Iris pigment epithelial cell (primary cell): ENCODE measurements at regions not wholly inside any gene's neighbourhood (a gene's known extent, or its start where the extent isn't known, plus 50 kb on each side); places are given as distances from the start of the nearest gene placed in this dataset.
A peak's percentile ranks its signal among the peaks of the same experiment; 100 is the strongest.
"Not testable (repeated sequence)": the region's sequence is repeated elsewhere in the genome, so short reads cannot be mapped to it uniquely, and the experiment has no call there.

Experiments
- DNase-seq: peaks from one replicate; pipeline ENCODE4 v3.0.0-alpha.2; 2011; ENCODE audit warnings: low read depth

DNA sequence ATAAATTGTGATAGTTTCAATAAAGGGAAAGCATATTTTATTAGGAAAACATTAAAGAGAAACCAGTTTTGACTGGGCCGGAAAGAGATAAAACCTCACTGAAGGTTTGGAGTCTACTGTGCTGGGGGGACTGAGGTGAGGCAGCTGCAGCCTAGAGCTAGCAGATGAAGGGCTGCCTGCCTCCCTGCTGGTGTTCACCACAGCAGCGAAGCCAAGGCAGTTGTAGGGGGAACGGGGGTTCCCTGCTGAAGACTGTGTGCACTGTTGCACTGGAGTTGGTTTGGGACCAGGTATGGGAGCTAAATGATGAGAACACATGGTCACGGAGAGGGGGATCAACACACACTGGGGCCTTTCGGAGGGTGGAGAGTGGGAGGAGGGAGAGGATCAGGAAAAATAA, 546.5 kb upstream of the SMIM31 start:
- DNase-seq, result no peak

DNA sequence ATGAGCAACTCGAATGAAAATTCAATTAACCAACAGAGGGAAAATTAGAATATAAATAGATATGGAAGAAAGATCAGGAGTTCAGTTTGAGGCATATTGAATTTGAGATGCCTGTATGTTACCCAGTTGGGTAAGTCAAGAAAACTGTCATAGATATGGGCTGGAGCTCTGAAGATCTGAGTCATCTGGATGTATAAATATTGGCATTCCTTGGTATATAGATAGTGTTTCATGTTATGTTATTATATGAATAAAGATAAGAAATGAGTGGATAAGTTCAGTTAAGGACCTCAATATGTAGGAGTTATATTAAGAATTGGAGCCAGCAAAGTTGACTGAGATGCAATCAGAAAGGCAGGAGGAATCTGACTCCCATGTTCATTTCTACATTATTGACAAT, 543.6 kb upstream of the SMIM31 start:
- DNase-seq, result peak; percentile 31

DNA sequence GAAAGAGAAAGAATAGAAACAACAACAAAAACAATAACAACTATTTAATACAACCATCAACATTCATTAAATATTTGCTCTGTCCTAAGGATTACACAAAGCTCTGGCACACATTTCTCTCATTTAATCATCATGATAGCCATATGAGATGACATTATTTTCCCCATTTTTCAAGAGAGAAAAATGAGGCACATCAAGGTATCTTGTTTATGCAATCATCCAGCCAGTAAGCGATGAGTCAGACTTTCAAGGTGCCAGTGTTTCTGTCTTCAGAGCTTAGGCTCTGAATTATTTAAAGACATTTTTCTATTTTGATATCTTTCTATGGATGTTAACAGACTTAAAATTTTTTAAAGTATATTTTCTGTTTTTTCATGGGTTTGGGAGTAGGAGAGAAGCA, 541.8 kb upstream of the SMIM31 start:
- peak; percentile 64 for DNase-seq

DNA sequence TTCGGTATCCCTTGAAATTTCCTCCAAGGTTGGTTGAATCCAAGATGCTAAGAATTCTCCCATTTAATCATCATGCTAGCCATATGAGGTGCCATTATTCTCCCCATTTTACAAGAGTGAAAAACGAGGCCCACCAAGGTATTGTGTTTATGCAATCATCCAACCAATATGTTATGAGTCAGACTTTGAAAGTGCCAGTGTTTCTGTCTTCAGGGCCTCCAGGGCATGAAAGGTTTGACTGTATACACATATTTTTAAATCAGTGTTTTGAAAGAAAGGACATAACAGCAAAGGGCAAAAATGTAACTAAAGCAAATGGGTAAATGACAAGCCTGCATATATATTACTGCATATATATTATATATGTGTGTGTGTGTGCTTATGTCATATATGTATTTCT, 541.2 kb upstream of the SMIM31 start:
- no peak for DNase-seq

DNA sequence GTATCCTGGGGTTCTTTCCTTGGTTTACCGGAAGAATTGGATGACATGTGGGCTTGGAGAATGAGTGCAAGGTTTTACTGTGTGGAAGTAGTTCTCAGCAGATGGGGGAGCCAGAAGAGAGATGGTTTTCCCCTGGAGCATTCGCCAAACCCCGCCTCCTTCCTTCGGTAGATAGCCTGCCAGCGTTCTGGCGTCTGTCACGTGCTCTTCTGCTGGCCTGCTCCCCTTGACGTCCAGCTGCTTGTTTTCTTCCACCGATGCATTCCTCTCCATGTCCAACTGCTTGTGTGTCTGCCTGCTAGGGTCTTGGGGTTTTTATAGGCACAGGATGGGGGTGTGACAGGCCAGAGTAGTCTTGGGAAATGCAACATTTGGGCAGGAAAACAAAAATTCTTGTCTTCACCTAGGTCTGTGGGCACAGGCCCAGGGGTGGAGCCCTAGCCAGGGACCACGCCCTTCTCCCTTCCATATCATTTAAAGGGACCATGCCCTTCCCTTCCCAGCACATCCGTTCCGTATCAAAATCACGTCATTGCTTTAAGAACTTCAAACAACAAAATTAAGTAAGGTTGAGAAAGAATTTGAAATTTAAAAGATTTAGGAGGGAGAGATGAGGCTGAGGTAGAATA, 538.7 kb upstream of the SMIM31 start:
- DNase-seq, result no peak

DNA sequence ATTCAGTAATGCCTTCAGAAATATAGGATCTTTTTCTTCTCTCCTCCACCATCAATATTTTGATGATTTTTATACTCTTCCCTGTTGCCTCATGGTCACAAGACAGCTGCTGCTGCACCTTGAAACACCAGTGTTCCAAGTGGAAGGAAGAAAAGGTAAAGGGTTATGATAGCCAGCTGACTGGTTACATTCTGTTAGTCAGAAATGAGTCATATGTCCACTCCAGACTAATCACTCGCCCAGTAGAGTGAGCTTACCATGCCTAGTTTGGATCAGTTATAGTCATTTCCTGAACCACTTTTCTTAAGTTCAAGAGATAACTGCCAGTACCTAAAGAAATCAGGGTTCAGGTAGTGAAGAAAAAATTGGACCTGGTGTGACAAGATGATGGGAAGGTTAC, 532.3 kb upstream of the SMIM31 start:
- peak; percentile 20 for DNase-seq

DNA sequence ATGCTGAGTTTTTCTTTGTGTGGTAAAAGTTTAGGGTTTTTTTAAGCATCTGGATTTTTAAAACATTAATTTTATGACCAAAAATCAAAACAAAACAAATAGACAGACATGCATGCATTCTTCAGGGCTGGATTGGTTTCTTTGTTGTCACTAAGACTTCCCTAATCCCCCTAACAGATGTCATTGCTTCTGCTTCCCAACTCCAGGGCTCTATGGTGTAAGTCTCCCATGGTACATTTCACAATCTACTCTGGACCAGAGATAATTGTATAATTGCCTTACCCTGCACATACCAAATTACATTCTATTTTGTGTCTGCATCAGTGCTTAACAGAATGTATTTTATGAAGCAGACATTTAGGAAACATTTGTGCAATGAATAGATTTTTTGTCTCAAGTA, 529.1 kb upstream of the SMIM31 start:
- no peak for DNase-seq

DNA sequence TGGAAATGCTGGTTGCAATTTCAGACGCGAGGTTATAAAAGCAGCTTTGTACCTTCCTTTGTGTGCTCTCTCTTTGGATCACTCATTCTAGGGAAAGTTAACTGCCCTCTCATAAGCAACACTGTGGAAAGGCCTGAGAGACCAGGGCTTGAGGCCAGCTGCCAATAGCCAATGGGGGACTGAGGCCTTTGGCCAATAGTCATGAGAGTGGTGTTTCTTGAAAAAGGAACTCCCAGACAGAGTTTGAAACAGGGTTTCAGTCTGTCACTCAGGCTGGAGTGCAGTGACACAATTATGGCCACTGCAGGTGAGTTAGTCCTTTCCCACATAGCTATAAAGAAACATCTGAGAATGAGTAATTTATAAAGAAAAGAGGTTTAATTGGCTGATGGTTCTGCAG, 524.7 kb upstream of the SMIM31 start:
- no peak for DNase-seq

DNA sequence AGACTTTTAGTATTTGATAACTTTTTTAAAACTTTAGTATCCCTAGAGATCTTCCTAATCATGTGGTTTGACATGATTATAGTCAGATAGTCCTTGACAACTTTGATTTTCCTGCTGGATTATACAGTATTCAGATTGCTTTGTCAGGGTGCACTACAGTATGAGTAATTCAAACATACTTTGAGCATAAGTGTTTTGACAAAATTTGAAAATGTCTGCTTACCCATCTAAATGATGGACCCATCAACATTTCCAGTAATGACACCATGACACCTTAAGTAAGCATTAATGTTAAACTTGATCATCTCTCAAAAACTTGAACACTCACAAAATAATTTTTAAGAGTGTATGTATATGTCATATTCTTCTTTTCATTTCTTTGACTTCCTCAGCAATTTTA, 514.5 kb upstream of the SMIM31 start:
- DNase-seq, result peak; percentile 11

DNA sequence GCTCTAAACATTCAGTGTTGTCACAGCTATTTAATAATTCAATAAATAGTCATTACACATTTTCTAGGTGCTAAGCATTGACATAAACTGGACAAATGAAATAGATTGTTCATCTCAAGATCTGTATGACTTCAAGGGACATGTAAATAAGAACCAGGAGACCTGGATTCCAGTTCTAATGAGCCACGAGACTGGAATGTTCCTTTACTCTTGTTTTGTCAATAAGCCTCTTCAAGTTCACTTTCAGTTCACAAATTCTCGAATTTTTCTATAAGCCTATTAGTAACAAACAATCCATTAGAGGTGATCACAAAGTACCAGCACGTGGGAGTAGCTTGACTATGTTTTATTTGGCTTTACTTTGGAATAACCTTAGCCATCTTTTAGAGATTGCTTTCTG, 514.0 kb upstream of the SMIM31 start:
- DNase-seq, result peak; percentile 77

DNA sequence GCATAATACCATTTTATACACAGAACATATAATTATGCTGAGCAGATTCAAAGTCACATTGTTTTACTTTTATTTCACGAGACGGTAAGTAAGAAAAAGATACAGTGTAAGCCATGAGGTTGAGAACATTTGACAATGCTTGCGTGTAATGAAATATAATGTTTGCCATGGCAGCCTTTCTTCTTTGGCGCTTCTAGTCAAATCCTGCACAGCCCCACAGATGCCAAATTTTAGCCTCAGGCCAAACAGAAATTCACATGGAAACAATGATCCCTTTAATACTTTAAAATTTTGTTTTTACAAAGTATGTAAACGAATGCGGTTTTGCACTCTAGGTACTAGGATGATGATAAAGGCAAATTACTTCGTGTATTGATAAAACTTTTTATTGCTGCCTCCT, 502.7 kb upstream of the SMIM31 start:
- no peak for DNase-seq

DNA sequence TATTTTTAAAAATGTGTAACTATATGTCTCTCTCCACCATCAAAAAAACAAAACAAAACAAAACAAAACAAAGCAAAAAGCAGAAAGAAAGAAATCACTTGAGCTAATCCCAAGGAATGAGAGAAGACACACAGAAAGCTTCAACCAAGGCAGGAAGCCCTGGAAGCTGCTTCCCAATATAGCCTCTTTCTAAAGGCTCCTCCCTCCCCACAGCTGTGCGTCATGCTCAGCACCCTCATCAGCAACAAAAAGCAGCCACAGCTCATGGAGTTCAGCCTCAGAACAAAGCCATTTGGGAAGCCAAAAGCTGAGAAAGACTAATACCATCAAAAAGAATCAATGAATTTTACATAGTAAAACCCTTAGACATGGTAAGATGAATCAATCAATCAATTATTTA, 501.6 kb upstream of the SMIM31 start:
- peak; percentile 15 for DNase-seq

DNA sequence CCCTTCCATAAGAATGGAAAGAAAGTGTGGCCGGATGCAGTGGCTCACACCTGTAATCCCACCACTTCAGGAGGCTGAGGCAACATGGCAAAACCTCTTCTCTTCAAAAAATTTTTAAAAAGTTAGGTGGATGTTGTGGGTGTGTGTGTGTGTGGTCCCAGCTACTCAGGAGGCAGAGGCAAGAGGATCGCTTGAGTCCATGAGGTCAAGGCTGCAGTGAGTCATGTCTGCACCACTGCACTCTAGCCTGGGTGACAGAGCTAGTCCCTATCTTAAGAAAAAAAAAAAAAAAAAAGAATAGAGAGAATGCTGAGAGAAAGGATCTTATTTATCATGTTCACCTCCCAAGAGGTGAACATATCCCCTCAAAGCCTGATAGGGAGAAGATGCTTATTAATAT, 492.1 kb upstream of the SMIM31 start:
- no peak for DNase-seq

DNA sequence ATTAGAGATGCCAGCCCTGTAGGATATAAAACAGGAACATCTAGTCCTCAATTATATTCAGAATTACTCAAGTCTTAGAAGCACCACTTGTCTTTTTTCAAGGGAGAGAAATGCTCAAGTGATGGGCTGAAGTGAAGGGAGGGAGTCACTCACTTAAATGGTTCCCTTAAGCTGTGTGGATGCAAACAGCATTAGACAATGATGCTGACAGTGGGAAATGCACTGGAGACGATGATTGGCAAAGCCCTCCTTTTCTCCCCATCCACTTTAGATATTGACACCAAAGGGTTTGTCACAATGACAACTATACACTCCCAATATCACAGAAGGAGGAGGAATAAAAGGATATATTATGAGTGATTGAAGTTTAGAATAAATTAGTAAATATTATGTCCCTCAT, 491.4 kb upstream of the SMIM31 start:
- DNase-seq, result not testable (repeated sequence)

DNA sequence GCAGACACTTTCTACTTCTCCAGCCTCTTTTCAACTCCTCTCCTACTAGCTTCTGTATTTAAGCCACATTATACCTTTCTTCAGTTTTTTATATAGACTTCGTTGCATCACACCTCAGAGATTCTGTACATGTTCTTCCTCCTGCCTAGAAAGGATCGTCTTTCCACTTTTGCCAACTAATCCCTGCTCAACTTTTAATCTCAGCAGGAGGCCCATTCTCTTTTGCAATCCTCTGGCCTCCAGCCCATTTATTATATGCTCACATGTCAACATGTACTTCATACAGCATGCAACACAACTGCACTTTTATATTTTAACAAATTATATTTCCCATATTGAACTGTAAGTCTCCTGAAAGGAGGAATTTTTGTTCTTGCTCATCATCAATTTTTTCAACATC, 476.5 kb upstream of the SMIM31 start:
- DNase-seq, result peak; percentile 41

DNA sequence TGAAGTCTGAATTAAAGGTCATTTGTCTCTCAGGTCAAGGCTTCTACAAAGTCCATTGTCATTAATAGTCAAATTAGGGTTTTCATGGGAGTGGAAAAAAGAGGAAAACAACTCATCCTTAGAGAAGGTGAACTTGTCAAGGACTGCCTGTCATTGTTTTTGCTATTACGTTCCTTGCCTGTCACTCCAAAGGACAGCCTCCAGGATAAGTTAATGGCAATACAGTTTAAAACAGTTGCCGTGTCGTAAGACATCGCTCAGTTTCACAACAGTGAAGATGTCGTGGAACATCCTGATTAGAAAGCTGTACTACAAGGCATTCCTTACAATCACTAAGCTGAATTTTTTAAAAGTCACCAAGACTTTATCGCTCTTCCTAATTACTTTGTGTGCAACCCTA, 466.8 kb upstream of the SMIM31 start:
- no peak for DNase-seq

DNA sequence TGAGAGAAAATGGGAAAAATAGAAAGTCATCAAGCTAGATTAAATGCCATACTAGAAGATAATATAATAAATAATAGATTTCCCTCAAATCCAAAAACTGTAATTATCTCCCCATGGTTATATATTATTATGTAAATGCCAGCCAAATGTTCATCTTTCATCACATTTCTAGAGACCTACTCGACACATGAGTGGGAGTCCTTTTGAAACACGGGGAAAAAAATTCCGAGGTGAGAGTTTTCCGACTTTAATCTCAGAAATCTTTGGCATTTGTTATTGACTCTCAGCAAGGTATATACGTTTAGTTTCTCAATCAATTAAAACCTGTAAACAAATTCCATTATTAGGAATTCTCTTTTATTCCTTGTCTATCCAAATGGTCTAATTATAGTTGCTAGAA, 465.4 kb upstream of the SMIM31 start:
- no peak for DNase-seq

DNA sequence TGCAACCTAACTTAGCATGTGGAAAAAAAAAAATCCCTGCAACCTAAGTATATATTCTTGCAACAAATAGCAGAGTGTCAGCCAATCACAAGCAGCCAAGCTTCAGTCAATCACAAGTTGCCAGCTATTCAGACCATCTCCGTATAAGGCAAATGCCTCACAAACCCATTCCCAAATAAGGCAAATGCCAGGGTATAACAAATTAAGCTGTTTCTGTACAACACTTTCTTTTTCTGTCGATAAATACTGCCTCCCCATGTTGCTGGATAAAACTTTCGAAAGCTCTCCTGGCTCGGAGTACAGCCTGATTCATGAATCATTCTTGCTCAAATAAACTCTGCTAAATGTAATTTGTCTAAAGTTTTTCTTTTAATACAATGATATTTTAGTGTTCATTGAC, 460.7 kb upstream of the SMIM31 start:
- DNase-seq, result no peak

DNA sequence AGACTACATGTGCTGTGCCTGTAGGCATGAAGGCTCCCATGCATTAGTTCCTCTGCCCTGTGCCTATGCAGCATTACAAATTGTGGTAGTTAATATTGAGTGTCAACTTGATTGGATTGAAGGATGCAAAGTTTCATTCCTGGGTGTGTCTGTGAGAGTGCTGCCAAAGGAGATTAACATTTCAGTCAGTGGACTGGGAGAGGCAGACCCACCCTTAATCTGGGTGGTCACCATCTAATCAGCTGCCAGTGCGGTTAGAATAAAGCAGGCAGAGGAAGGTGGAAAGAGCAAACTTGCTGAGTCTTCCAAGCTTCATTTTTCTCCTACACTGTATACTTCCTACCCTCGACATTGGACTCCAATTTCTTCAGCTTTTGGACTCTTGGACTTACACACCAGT, 460.2 kb upstream of the SMIM31 start:
- no peak for DNase-seq

DNA sequence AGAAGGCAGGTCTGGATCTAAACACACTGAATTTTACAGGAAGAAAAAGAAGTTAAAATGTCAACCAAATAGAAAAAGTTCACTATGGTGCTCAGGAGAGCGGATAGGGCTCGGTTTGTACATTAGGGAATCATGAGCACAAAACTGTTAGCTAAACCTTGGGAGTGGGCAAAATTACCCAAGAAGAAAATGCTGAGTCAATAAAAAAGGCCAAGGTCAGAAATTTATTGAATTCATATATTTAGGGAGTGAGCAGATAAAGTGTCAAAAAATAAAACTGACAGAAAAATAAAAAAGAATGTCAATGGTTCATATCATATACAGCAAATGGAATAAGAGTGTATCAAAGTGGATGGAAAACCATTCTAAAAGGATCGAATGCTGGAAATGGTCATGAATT, 452.5 kb upstream of the SMIM31 start:
- no peak for DNase-seq

DNA sequence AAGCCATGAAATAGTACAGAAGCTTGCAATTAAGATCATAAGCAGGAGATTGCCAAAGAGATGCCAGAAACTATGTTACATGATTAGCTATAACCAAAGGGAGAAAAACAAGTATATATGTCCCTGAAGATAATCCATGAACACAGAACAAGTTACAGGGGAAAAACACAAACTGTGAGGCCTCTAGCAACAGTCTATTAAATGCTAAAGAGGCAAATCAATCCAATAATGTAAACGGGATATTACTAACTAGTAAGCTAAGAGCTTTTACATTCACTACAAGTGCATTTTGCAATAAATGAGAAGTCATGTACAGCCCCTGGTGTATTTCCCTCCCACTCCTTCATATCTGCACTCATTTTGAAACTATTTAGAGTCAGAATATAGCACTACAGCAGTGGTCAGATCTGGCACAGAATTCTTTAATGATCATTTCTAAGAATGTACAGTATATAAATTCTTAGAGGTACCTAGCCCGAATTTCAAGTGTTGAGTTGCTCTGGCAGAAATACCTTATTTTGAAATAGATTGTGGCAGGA, 449.8 kb upstream of the SMIM31 start:
- DNase-seq, result no peak

DNA sequence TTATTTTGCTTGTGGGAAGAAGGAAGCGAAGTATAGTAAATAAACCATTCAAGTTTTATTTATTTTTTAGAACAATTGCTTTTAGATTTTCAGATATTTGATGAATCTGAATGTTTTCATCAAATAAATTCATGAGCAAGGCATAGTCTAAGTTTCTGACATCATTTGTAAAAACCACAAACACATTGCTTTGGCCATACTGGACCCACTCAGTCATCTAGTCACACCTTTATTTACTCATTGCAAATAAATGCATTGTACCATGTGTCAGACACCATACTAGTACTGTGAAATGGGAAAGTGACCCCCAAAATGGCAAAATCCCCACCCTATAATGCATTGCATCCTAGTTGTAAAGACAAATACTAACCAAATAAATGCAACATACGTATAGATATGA, 449.1 kb upstream of the SMIM31 start:
- DNase-seq, result peak; percentile 6

DNA sequence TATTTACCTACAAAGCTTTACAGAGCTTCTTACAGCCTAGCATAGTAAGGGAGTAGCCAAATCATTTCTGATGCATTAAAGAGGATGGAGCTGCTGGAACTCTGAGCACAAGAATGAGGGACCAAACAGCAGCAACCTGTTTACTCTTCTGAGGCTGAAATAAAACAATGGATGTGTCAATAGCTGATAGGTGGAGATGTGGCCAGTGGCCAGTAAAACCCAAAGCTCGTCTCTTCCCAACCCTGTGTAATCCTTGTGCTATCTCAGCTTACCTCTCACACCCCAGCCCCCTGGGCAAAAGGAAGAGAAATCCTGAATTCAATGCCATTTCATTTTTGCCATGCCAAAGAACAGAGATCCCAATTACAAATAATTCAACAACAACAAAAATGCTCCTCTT, 446.7 kb upstream of the SMIM31 start:
- no peak for DNase-seq

DNA sequence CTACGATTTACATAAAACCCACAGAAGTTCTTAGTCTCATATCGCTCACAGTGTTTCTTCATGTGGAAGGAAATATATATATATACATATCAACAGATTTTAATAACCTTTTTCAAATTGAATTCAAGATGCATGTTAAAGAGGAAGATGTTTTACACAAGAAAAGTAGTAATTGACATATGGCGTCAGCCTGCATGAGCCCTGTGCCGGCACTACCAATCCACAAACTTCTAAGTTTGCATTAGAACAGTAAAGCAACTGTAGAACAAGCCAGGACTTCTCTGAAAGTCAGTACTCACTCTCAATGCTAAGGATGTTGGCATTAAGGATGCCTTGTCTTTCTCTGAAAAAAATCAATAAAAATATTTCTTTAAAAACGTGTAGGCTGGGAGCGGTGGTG, 441.3 kb upstream of the SMIM31 start:
- no peak for DNase-seq

DNA sequence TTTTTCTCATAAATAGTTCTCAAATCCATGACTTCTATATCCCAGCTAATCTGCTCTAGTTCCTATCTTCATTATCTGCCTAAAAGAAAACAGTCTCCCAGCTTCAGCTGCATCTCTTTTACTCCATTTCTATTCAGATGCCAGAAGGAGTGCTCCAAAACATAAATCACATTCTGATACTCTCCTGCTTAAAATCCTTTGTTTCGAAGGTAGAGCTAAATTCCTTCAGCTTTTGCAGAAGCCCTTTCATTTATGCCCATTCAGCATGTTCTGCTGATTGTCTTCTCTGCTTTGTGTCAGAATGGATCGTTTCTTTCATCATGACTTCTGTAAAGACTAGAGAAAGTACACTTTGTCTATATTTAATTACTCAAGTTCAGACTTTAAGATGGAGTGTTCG, 440.1 kb upstream of the SMIM31 start:
- DNase-seq, result no peak
